ENCODE measurements at regions not wholly inside any gene's neighbourhood (a gene's known extent, or its start where the extent isn't known, plus 50 kb on each side); places are given as distances from the start of the nearest gene placed in this dataset.
A peak's percentile ranks its signal among the peaks of the same experiment; 100 is the strongest.
"Not testable (repeated sequence)": the region's sequence is repeated elsewhere in the genome, so short reads cannot be mapped to it uniquely, and the experiment has no call there.

DNA sequence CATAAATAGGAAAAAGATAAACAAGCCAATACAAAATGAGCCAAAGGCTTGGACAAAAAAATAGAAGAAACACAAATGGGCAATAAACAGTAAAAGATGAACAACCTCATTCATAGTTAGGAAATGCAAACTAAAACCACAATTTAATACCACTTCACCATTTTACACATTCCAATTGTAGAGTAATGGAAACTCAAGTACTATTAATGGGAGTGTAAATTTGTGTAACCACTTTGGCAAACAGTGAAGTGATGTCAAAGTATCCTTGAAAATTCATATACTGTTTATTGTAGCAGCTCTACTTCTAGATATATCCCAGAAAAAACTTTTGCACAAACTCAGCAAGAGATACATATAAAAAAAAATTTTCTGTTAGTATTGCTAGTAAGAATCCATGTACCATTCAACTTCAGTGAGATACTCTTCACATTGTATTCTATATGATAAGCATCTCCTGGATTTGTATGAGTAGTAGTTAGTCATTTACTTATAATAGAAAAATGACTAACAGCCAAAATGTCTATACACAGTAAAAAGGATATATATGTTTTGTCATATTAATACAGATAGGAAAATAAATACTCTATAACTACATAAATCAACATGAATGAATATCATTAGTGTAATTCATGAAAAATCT lies 229.8 kb downstream of the DKK2 start:
- no peak for TF ChIP-seq CTCF (IDR thresholded peaks at IDR 0.05; ENCODE audit: low read length, missing control alignments)
- DNase-seq (ENCODE audit: low read depth), result no peak
- no peak overlapping the region for H3K4me3 ChIP-seq (replicated peaks; ENCODE audit: low read depth, low read length)

- TF ChIP-seq CTCF (IDR thresholded peaks at IDR 0.05; ENCODE audit: low read length, missing control alignments), result no peak
- H3K4me3 ChIP-seq (replicated peaks; ENCODE audit: low read depth, low read length), result no peak overlapping the region
- DNase-seq (ENCODE audit: low read depth), result peak; percentile 3
Observed at GRCh38 chr4:106803083-106803482, 233.0 kb downstream of the DKK2 start.

GRCh38 chr4:106801386-106801785 lies 234.7 kb downstream of the DKK2 start:
- no peak overlapping the region for H3K4me3 ChIP-seq (replicated peaks; ENCODE audit: low read depth, low read length)
- no peak for TF ChIP-seq CTCF (IDR thresholded peaks at IDR 0.05; ENCODE audit: low read length, missing control alignments)
- no peak for DNase-seq (ENCODE audit: low read depth)

GRCh38 chr4:106796876-106797275 lies 239.2 kb downstream of the DKK2 start:
- no peak for TF ChIP-seq CTCF (IDR thresholded peaks at IDR 0.05; ENCODE audit: low read length, missing control alignments)
- DNase-seq (ENCODE audit: low read depth), result no peak
- no peak overlapping the region for H3K4me3 ChIP-seq (replicated peaks; ENCODE audit: low read depth, low read length)

- no peak overlapping the region for H3K4me3 ChIP-seq (replicated peaks; ENCODE audit: low read depth, low read length)
- DNase-seq (ENCODE audit: low read depth), result no peak
- no peak for TF ChIP-seq CTCF (IDR thresholded peaks at IDR 0.05; ENCODE audit: low read length, missing control alignments)
Observed at GRCh38 chr4:106795326-106795725, 240.8 kb downstream of the DKK2 start.

GRCh38 chr4:106793933-106794332 lies 242.2 kb downstream of the DKK2 start:
- TF ChIP-seq CTCF (IDR thresholded peaks at IDR 0.05; ENCODE audit: low read length, missing control alignments), result no peak
- H3K4me3 ChIP-seq (replicated peaks; ENCODE audit: low read depth, low read length), result no peak overlapping the region
- no peak for DNase-seq (ENCODE audit: low read depth)

DNA sequence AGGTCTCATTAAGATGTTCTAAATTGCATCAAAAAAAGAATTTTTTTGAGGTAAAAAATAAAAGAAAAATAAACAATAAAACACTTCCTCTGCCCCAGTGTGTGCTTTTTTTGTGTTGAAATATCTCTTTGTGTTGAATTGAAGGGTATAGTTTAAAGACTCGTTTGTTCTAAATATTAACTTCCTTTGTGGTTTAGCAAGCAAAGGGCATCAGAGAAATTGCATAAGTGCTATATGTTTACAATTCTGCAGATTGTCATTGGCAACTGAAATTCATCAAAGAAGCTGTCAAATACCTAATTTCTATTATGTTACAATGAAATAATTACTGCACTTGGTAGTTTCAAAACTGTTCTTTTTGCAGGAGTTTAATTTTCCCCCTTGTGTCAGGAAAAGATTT lies 260.5 kb downstream of the DKK2 start:
- no peak for TF ChIP-seq CTCF (IDR thresholded peaks at IDR 0.05; ENCODE audit: low read length, missing control alignments)
- no peak overlapping the region for H3K4me3 ChIP-seq (replicated peaks; ENCODE audit: low read depth, low read length)
- peak; percentile 1 for DNase-seq (ENCODE audit: low read depth)

DNA sequence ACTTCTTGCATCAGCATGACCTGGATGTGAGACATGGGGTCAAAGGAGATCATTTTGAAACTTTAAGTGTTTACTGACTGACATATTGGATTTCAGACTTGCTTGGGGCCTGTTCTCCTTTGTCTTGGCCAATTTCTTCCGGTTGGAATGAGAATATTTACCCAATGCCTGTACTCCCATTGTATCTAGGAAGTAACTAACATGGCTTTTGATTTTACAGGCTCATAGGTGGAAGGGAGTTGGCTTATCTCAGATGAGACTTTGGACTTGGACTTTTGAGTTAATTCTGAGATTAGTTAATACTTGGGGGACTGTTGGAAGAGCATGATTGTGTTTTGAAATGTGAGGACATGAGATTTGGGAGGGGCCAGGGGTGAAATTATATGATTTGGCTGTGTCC lies 262.1 kb downstream of the DKK2 start:
- H3K4me3 ChIP-seq (replicated peaks; ENCODE audit: low read depth, low read length); DNase-seq (ENCODE audit: low read depth): not testable (repeated sequence)
